Endothelial cell of hepatic sinusoid (primary cell): ENCODE measurements at regions not wholly inside any gene's neighbourhood (a gene's known extent, or its start where the extent isn't known, plus 50 kb on each side); places are given as distances from the start of the nearest gene placed in this dataset.

Experiments used
- in situ Hi-C: cut with HindIII; loops from 2 replicates; pipeline ENCODE4 v1.10.0; 2017; ENCODE audit warnings: low sequenced_read_pairs

GRCh38 chr4:33283818-33284217 is 2563.6 kb downstream of the PCDH7 start:
- in situ Hi-C loops: no loop called here

GRCh38 chr4:33296876-33297455 is 2576.8 kb downstream of the PCDH7 start:
- in situ Hi-C loops: no loop called here

DNA sequence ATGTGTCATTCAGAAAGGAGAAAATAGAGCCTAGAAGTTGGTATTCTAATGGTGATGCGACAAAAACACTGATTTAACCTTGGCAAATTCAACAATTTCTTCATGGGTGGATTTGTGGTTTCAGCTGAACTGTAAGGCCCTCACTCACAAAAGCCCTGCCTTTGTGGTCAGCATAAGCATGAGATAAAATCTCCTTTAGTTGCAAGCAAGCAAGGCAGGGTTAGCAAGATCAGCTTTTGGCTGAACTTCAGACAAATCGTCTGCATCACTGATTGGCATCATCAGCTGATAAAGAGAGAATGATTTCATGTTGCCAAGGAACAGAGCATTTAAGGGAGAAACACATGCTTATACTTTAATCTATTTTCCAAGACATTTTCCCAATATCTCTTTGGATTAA is 2582.2 kb downstream of the PCDH7 start:
- in situ Hi-C loops: no loop called here

DNA sequence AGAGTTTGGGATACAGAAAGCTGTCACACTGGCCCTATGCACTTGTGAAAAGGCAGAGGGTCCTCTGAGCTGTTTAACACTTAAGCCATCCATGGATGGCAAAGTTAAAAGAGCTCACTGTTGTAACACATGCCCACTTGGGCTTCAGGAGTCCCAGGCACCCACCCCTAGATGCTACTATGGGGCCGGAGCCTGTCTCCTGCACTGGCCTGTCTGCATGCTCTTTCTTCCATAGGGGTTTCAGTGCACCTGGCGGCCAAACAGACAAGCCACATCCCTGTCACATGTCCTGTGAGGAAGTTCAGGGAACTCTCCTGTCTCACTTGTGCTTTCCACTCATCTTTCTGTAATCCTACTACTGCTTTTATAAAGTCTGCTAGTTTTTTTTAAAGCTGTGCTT is 2586.0 kb downstream of the PCDH7 start:
- in situ Hi-C loops: no loop called here

GRCh38 chr4:33316033-33316432 is 2595.9 kb downstream of the PCDH7 start:
- in situ Hi-C loops: no loop called here

DNA sequence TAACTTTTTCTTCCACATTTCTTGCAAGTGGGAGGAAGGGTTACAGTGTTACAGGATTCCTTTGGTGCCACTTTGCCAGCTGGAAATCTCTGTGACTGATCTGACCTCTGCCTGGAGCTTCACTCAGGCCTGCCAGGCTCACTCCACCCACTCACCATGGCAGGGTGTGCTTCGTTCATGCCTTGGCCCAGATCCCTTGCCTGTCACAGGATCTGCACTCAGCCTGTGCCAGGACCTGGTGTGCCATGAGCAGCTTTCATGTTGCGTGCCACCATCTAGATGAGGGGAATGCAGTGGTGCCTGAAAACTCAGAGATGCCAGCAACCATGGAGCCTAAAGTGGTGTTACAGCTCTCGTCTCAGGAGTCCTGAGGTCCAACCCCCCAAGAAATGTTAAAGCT is 2596.4 kb downstream of the PCDH7 start:
- in situ Hi-C loops: no loop called here

GRCh38 chr4:33323393-33323792 is 2603.2 kb downstream of the PCDH7 start:
- in situ Hi-C loops: no loop called here

- in situ Hi-C loops: no loop called here
Observed at GRCh38 chr4:33334416-33334815, 2614.2 kb downstream of the PCDH7 start.

GRCh38 chr4:33339762-33340161 is 2619.6 kb downstream of the PCDH7 start:
- in situ Hi-C loops: no loop called here

DNA sequence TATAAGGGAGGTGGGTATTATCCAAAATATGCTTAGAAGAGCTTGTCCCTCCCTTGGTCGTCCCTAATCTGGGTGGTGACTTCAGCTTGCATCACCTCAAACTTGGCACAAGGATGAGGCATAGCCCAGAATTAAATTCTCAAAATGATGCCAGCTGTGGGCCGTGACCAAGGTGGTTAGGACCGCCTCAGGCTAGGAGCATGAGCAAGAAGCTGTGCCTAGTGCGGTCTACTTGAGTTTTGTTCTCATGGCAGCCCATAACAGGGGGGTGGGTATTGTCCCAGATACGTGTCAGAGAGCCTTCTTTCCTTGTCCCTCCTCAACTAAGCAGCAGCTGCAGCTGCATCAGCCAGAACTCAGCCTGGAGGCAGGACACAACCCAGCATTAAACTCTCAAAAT is 2620.0 kb downstream of the PCDH7 start:
- in situ Hi-C loops: no loop called here

DNA sequence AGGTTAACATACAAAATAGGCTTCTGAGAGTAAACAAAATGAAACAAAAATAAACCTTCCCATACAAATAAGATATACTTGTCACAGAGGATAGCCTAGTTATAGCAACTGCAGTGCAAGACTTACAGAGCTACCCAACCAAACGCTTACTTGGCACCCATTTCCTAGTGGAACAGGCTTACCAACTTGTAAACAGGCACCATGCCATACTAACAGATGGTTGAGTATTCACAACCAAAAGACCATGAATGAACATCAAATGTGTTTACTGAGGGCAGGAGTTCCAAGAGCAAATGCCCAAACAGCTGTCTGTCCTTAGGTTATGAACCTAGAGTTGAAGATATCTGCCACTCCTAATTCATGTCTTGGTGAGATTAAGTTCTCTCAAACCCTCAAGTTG is 2629.2 kb downstream of the PCDH7 start:
- in situ Hi-C loops: no loop called here

GRCh38 chr4:33357121-33357520 is 2637.0 kb downstream of the PCDH7 start:
- in situ Hi-C loops: no loop called here

DNA sequence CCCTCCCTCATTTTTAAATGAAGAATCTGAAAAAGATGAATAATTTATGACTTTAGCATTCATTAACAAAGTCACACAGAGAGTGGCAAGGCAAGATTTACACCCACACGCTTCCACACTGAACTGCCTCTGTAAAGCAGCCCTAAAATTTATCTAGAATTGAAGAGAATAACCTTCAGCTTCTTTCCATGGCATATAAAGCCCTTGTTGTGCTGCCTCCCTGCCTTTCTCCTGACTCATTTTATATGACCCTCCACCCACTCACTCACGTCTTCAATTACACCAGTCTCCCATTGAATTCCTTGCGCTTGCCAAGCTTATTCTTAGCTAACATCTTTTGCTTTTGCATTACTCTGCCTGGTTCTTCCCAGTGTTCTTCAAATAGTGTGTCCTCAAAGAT is 2649.3 kb downstream of the PCDH7 start:
- in situ Hi-C loops: no loop called here

DNA sequence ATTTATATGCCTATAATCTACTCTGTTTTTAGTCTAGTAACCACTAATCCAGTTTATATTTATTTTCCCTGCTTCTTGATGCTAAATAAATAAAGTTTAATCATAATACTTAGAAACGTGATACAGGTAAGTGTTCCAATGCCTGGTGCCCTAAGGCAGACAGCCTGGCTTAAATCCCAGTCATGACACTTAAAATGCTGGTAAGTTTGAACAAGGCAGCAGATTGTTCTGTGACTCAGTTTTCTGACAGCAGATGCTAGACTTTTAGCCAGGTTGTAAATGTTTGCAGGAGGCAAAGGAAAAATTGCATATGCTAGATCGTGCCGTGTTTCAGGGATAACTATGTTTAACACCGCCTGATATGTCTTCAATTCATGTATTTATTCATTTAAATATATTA is 2661.6 kb downstream of the PCDH7 start:
- in situ Hi-C loops: no loop called here

GRCh38 chr4:33386764-33387163 is 2666.6 kb downstream of the PCDH7 start:
- in situ Hi-C loops: no loop called here

DNA sequence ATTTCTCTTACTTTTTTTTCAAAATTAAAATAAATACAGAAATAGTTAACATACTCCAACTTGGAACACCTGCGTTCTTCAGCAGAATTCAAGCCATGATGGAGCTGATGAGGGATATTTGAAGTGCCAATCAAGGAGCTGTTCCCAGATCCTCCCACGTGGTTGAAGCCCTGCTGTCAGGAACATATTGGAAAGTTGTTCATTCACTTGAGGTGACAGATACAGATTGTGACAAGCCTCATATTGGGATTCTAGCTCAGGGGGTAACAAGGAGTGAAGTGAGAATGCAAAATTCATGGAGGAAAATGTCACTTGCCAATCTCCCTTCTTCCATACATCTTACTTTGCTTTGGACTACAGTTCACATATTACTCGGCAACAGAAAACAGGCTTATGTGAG is 2670.8 kb downstream of the PCDH7 start:
- in situ Hi-C loops: no loop called here

DNA sequence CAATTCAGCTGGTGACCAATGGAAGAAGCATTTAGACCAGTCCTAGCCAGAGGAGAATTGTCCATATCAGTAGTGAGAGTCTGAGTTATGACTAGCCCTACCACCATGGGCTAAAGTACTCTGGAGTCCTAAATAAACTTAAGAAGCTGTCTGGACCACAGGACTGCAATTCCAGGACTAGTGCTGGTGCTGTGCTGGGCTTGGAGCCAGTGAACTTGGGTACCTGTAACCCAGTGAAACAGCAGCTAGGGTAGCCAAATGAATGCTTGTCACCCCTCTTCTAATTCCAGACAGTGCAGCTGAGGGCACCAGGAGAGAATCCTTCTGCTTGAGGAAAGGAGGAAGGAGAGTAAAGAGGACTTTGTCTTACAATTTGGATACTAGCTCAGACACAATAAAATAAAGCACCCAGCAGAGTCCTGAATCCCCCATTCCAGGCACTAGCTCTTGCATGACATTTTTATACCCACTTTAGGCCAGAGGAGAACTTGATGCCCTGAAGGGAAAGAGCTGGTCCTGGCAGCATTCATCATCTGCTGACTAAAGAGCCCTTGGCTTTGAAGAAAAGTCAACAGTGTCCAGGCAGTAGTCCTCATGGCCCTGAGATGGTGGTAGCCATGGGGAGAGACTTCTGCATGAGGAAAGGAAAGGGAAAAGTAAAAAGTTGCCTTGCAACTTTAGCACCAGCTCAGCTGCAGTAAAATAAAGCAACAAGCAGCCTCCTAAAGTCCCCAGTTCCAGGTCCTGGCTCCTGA is 2675.7 kb downstream of the PCDH7 start:
- in situ Hi-C loops: no loop called here

GRCh38 chr4:33400504-33400903 is 2680.3 kb downstream of the PCDH7 start:
- in situ Hi-C loops: no loop called here

GRCh38 chr4:33407496-33407895 is 2687.3 kb downstream of the PCDH7 start:
- in situ Hi-C loops: no loop called here

GRCh38 chr4:33411182-33411581 is 2691.0 kb downstream of the PCDH7 start:
- in situ Hi-C loops: no loop called here

GRCh38 chr4:33421887-33422286 is 2701.7 kb downstream of the PCDH7 start:
- in situ Hi-C loops: no loop called here

GRCh38 chr4:33422656-33423055 is 2702.5 kb downstream of the PCDH7 start:
- in situ Hi-C loops: no loop called here

DNA sequence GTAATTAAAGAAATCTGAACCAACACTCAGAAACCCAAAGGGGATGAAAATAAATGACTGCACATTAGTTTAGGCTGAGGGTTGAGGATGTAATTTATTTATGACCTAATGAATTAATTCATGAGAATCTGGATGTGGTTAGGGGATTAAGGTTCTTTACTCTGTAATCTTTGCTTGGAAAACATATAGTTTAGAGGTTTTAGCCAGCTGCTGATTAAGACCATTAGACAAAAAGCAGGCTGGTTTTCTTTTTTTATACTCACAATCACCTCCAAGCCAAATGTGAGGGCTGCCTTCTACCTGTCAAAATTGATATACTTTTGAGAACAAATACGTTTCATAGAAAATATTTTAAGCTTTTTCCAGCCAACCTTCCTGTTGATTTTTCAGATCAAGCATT is 2705.8 kb downstream of the PCDH7 start:
- in situ Hi-C loops: no loop called here
